ENCODE measurements at regions not wholly inside any gene's neighbourhood (a gene's known extent, or its start where the extent isn't known, plus 50 kb on each side); places are given as distances from the start of the nearest gene placed in this dataset.

DNA sequence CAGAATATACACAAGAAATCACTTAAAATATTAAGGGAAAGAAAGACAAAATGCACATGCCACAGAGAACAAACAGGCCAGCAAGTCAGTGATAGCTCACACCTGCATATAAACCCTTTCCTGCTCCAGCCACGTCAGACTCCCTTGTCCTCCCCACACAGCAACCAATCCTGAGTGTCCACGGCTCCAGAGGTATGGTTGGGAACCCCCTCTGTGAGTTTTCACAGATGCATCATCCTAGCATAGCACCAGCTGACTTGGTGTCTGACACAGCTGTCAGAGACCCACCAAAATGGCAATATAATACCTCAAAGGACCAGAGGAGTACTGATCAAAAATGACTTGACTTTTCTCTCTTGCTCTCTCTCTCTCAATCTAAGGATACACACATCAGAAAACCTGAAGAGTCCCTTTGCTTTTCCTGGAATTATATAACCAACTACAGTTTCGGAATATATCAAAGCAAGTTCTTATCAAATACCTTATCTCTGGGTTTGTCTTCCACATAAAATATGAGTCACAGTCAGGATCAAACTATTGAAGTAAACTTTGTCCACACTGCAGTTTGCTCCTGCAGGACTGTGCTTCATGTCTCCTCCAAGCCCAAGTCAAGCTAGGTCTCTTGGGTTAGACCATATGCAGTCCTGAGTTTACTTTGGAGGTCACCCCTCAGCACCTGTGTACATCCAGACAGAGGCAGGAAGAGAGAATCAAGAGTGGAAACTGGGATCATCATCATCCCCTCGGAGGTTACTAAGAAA is 187.1 kb upstream of the THBS1 start:
- peaks cover 43% of the 10 kb centered on the region for H3K27me3 Mint-ChIP-seq
- no peak overlapping the region for H3K4me3 Mint-ChIP-seq
- DNase-seq, result no peak
- no peaks in the 10 kb centered on the region for H3K9me3 ChIP-seq (ENCODE audit: control insufficient read depth, low read length, poor library complexity, severe bottlenecking)
- ATAC-seq, result no peak
- peaks cover 3% of the 10 kb centered on the region for H3K4me1 Mint-ChIP-seq
- H3K36me3 Mint-ChIP-seq (ENCODE audit: low read depth), result no peaks in the 10 kb centered on the region
- no peak overlapping the region for H3K27ac Mint-ChIP-seq

DNA sequence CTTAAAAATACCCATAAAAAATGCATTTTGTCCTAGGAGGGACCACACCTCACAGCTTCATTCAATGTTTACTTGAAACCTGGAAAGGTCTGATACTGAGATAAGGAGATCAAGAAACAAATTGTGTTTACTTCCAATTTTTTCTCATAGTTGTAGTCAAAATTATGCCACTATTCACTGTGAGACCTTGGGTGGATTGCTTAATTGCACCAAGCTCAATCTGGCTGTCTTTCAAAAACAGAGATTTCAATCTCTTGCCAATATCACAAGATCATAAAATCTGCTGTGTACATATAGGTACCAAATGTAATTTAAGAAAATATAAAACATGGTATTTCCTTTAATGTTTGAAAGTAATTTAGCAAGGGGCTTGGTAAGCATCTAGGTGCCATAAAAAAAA is 186.4 kb upstream of the THBS1 start:
- H3K4me1 Mint-ChIP-seq, result peaks cover 3% of the 10 kb centered on the region
- H3K27ac Mint-ChIP-seq, result no peak overlapping the region
- ATAC-seq, result no peak
- H3K4me3 Mint-ChIP-seq, result no peak overlapping the region
- H3K27me3 Mint-ChIP-seq, result peaks cover 43% of the 10 kb centered on the region
- H3K36me3 Mint-ChIP-seq (ENCODE audit: low read depth), result no peaks in the 10 kb centered on the region
- no peaks in the 10 kb centered on the region for H3K9me3 ChIP-seq (ENCODE audit: control insufficient read depth, low read length, poor library complexity, severe bottlenecking)
- DNase-seq, result no peak

DNA sequence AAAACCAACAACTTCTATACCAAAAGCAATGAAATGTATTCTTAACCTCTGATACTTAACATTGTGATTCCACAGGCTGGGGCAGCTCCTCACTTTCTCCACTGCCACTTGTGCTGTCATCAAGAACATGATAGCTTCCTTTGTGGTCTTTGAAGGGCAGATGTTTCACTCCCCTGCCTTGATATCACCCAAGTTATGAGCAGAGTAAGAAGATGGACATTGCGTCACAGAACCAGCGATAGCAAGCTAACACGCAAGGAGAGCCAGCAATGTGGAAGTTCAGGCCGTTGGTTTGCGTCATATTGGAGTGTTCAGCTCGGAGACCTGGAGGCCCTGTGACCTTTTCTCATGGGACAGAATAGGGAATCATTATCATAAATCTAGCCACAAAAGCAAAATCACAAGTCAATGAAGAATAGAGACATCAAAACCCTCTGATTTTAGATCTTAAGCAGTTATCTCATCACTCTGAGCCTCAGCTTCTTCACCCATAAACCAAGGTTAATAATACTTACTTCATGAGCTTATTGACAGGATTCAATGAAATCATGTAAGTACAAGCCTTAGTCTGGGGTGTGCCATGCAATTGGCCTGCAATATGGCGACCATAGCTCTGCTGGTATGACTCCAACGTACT is 183.8 kb upstream of the THBS1 start:
- ATAC-seq (no peak), DNase-seq (no peak)
- H3K4me1 Mint-ChIP-seq, result peaks cover 3% of the 10 kb centered on the region
- peaks cover 39% of the 10 kb centered on the region for H3K27me3 Mint-ChIP-seq
- no peaks in the 10 kb centered on the region for H3K36me3 Mint-ChIP-seq (ENCODE audit: low read depth)
- H3K27ac Mint-ChIP-seq, result no peak overlapping the region
- H3K4me3 Mint-ChIP-seq, result no peak overlapping the region
- no peaks in the 10 kb centered on the region for H3K9me3 ChIP-seq (ENCODE audit: control insufficient read depth, low read length, poor library complexity, severe bottlenecking)

DNA sequence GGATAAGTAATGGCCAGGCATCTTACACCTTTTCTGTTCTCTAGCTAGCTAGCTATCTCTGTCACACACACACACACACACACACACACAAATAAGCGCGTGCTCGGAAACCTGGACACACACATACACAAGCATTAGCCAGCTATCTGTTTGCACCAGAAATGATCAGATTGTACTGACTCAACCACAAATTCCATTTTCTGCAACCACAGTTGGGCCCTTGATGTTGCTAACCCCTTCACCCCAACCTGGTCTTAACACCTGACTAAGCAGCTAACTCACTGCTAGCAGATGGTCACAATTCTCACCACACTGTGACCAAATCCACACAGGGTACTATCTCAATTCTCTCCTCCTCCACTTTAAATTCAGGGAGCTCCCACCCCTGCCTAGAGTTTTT is 183.0 kb upstream of the THBS1 start:
- no peak overlapping the region for H3K27ac Mint-ChIP-seq
- peaks cover 3% of the 10 kb centered on the region for H3K4me1 Mint-ChIP-seq
- H3K4me3 Mint-ChIP-seq, result no peak overlapping the region
- no peak for ATAC-seq
- no peak for DNase-seq
- H3K36me3 Mint-ChIP-seq (ENCODE audit: low read depth), result no peaks in the 10 kb centered on the region
- H3K9me3 ChIP-seq (ENCODE audit: control insufficient read depth, low read length, poor library complexity, severe bottlenecking), result no peaks in the 10 kb centered on the region
- H3K27me3 Mint-ChIP-seq, result peaks cover 39% of the 10 kb centered on the region

DNA sequence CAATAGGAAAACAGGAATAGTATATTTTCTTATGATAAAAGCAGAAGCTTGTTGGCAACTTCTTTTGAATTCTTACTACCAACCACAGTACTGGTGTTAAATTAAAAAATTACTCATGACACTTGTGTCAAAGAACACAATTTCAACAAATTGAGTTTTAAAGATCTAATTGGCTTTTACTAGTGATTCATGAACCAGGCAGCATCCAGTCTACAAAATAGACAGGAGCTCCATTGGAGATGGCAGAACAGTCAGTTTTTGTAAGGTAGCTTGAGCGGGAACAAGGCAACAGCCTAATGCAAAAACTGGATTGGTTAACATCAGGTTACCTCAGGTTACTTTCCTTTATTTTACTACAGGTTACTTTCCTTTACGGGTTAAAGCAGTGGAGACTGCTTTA is 181.3 kb upstream of the THBS1 start:
- peaks cover 34% of the 10 kb centered on the region for H3K27me3 Mint-ChIP-seq
- H3K4me1 Mint-ChIP-seq, result no peaks in the 10 kb centered on the region

DNA sequence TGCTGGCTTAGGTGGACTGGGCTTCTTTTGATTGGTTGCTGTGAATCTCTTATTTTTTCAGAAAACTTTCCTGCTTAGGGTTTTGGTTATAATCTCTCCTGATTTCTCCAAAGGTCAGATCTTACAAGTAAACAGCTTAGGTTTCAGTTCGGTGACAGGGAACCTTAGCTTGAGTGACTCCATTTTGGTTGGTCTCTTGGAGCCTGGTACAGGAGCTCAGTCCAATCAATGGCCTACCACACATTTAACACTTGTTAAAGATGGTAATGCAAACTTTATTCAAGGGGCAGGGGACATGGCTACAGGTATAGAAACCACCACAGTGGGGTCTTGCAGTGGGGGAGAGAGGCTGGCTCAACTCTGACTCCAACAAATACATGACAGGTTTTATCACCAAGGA is 180.9 kb upstream of the THBS1 start:
- Mint-ChIP-seq H3K36me3 (ENCODE audit: low read depth) (no peaks in the 10 kb centered on the region), H3K4me1 (no peaks in the 10 kb centered on the region), H3K27me3 (peaks cover 34% of the 10 kb centered on the region), H3K27ac (no peak overlapping the region), H3K4me3 (no peak overlapping the region)
- no peaks in the 10 kb centered on the region for H3K9me3 ChIP-seq (ENCODE audit: control insufficient read depth, low read length, poor library complexity, severe bottlenecking)
- no peak for ATAC-seq
- no peak for DNase-seq

More for the DNA sequence above, 181.3 kb upstream of the THBS1 start:
- DNase-seq (no peak), ATAC-seq (no peak)
- Mint-ChIP-seq H3K27ac (no peak overlapping the region), H3K36me3 (ENCODE audit: low read depth) (no peaks in the 10 kb centered on the region), H3K4me3 (no peak overlapping the region)
- no peaks in the 10 kb centered on the region for H3K9me3 ChIP-seq (ENCODE audit: control insufficient read depth, low read length, poor library complexity, severe bottlenecking)

DNA sequence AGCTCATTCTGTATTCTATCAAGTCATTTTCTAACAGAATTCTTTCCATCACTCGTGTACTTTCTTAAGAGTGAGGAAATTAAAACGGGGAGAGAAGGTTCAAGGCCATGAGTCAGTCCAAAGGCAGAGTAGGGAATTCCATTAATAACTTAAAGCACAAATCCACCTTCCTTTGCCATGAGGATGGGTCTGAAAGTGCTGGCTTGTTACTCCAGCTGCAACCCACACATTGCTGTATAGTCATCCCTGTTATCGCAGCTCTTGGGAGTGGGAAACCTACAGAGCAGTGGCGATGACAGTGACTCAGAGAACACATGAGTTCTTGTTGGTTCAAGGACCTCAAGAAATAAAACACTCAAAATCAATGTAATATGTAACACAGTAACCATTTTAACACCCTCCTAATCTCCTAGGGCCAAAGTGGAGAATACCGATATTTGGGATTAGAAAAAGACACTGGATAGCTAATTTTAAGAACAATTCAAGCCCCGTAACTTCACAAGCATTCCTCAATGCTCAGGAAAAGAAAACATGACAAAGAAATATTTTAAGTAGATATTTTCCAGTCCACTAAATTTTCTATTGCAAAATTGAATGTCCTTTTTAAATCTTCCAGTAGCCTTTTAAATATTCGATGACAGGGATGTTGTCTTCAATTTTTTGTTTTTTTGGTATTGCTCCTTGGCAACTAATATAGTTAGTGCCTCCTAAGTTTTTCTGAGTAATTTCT is 179.9 kb upstream of the THBS1 start:
- Mint-ChIP-seq H3K4me1 (no peaks in the 10 kb centered on the region), H3K4me3 (no peak overlapping the region), H3K27ac (no peak overlapping the region), H3K36me3 (ENCODE audit: low read depth) (no peaks in the 10 kb centered on the region), H3K27me3 (peaks cover 27% of the 10 kb centered on the region)
- no peaks in the 10 kb centered on the region for H3K9me3 ChIP-seq (ENCODE audit: control insufficient read depth, low read length, poor library complexity, severe bottlenecking)
- no peak for DNase-seq
- ATAC-seq, result no peak

DNA sequence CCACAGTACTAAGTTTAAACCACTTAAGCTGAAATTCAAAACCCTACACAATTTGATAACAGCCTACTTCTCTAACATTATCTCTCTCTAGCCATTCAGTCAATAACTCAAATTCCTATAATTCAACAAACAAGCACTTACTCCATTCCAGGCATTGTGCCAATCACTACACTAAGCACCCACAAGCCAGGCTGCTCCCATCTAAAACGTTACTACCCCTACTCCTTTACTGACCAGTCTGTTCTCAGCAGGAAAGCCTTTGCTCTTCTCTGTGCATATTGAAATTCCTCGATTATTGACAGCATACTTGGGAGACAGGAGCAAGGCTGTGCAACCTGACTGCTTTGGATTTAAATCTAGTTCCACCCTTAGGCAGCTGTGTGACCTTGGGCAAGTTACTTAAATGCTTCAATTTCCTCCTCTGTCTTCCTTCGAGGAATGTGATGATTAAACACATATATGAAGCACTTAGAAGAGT is 177.2 kb upstream of the THBS1 start:
- no peaks in the 10 kb centered on the region for H3K4me1 Mint-ChIP-seq
- no peaks in the 10 kb centered on the region for H3K9me3 ChIP-seq (ENCODE audit: control insufficient read depth, low read length, poor library complexity, severe bottlenecking)
- DNase-seq (no peak), ATAC-seq (no peak)
- H3K4me3 Mint-ChIP-seq, result no peak overlapping the region
- no peak overlapping the region for H3K27ac Mint-ChIP-seq
- H3K36me3 Mint-ChIP-seq (ENCODE audit: low read depth), result no peaks in the 10 kb centered on the region
- H3K27me3 Mint-ChIP-seq, result peaks cover 50% of the 10 kb centered on the region

DNA sequence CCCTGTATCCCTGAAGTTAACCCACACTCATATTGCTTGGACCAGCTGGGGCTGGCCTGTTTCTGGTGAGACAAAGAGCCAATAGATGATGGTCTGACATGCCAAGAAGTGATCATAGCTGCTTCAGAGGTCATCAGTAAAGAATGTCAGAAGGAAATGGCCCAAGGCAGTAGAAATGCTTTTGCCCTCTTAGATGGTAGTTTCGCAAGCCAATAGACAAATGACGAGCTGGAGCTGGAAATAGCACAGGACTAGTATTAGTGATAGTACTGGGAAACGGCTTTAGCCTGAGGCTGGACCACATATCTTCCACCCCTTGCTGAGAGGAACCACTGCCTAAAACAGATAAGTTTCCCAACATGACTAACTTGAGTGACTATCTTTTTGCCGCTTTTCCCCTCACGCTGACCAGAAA is 176.1 kb upstream of the THBS1 start:
- Mint-ChIP-seq H3K4me3 (no peak overlapping the region), H3K27me3 (peaks cover 47% of the 10 kb centered on the region), H3K4me1 (no peaks in the 10 kb centered on the region), H3K36me3 (ENCODE audit: low read depth) (no peaks in the 10 kb centered on the region), H3K27ac (no peak overlapping the region)
- DNase-seq (no peak), ATAC-seq (no peak)
- H3K9me3 ChIP-seq (ENCODE audit: control insufficient read depth, low read length, poor library complexity, severe bottlenecking), result no peaks in the 10 kb centered on the region

DNA sequence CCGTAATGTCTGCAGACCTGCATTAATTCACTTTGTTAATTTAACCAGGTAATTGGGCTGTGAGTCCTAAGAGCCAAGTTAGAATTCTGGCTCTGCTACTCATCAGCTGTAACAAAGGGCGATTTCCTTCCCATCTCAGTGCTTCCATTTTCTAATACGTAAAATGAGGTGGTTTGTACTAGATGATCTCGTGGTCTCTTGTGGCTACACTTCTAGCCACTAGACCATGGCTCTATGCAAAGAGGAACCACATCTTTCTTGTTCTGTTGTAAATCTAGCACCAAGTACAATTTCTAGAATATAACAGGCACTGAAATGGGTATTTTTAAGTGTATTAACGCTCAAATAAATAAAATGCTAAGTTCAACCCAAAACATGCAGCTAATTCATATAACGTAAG is 174.4 kb upstream of the THBS1 start:
- DNase-seq (no peak), ATAC-seq (no peak)
- H3K36me3 Mint-ChIP-seq (ENCODE audit: low read depth), result no peaks in the 10 kb centered on the region
- H3K4me1 Mint-ChIP-seq, result peaks cover 3% of the 10 kb centered on the region
- no peak overlapping the region for H3K4me3 Mint-ChIP-seq
- peaks cover 43% of the 10 kb centered on the region for H3K27me3 Mint-ChIP-seq
- no peaks in the 10 kb centered on the region for H3K9me3 ChIP-seq (ENCODE audit: control insufficient read depth, low read length, poor library complexity, severe bottlenecking)
- no peak overlapping the region for H3K27ac Mint-ChIP-seq

DNA sequence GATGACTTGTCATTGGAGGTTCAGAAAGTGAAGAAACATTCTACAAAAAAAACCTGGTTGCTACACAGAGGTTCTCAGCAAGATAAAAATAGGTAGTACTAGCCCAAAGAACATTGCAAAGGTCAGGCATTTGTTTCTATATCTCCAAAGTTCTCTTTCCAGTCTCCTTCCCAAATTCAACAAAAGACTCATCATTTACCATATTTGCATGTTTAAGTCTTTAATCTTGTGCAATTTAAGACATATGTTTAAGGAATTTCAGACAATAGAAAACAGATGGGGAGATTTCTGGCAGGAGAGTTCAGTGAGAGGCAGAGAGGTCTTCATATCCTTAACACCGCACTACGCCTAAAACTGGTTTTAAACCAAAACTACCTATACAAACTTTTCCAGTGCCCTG is 173.8 kb upstream of the THBS1 start:
- peaks cover 9% of the 10 kb centered on the region for H3K4me1 Mint-ChIP-seq
- H3K9me3 ChIP-seq (ENCODE audit: control insufficient read depth, low read length, poor library complexity, severe bottlenecking), result no peaks in the 10 kb centered on the region
- no peak overlapping the region for H3K4me3 Mint-ChIP-seq
- no peak overlapping the region for H3K27ac Mint-ChIP-seq
- peaks cover 48% of the 10 kb centered on the region for H3K27me3 Mint-ChIP-seq
- no peaks in the 10 kb centered on the region for H3K36me3 Mint-ChIP-seq (ENCODE audit: low read depth)
- DNase-seq, result no peak
- ATAC-seq, result no peak

DNA sequence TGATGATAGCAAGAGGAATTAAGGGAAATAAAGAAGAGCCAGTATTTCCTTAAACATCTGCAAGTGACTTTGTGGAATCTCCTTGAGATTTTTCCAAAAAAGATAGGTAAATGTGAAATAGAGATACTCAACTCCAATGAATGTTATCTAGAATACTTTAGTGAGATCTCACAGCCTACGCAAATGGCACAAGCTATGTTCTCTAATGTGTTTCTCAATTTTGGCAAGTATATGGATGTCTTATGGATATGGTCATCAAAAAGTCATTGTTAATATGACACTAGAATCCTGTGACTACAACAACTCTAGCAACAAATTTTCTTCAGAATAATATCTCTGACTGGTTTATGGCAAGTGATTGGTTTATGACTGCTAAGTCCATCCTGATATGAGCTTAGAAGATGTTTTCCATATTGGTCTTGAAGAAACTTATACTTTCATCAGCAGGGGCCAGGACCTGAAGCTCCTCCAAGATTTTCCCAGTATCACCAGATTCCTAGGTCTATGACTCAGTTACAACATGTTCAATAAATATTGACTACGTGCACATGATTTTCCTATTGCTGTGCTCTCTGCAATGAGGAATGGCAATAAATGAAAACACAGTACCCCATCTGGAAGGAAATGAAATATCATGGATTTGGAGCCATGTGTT is 170.9 kb upstream of the THBS1 start:
- no peaks in the 10 kb centered on the region for H3K9me3 ChIP-seq (ENCODE audit: control insufficient read depth, low read length, poor library complexity, severe bottlenecking)
- no peaks in the 10 kb centered on the region for H3K36me3 Mint-ChIP-seq (ENCODE audit: low read depth)
- H3K4me3 Mint-ChIP-seq, result no peak overlapping the region
- H3K4me1 Mint-ChIP-seq, result peaks cover 9% of the 10 kb centered on the region
- no peak overlapping the region for H3K27ac Mint-ChIP-seq
- DNase-seq (no peak), ATAC-seq (no peak)
- H3K27me3 Mint-ChIP-seq, result peaks cover 55% of the 10 kb centered on the region
